Mesothelial cell of epicardium (in vitro differentiated cells): ENCODE measurements at regions not wholly inside any gene's neighbourhood (a gene's known extent, or its start where the extent isn't known, plus 50 kb on each side); places are given as distances from the start of the nearest gene placed in this dataset.

ENCODE experiments used
- DNase-seq, 2 experiments: peaks; one replicate each; pipeline ENCODE4 v3.0.0; 2021; ENCODE audit warnings: low spot score in 2 of 2; ENCODE audit not compliant: unreplicated experiment in 2 of 2
- H3K27ac Mint-ChIP-seq: 2 replicates; pipeline ENCODE4 v1.8.0; 2021; ENCODE audit warnings: mixed read lengths
- H3K27me3 Mint-ChIP-seq: 2 replicates; pipeline ENCODE4 v1.8.0; 2021; ENCODE audit warnings: low read depth, mixed read lengths
- H3K36me3 Mint-ChIP-seq: 2 replicates; pipeline ENCODE4 v1.8.0; 2021; ENCODE audit warnings: mixed read lengths
- H3K4me1 Mint-ChIP-seq: 2 replicates; pipeline ENCODE4 v1.8.0; 2021; ENCODE audit warnings: mixed read lengths
- H3K4me3 Mint-ChIP-seq: 2 replicates; pipeline ENCODE4 v1.8.0; 2021; ENCODE audit warnings: mild to moderate bottlenecking, moderate library complexity, mixed read lengths
- H3K9me3 Mint-ChIP-seq: 2 replicates; pipeline ENCODE4 v1.8.0; 2021; ENCODE audit warnings: mixed read lengths
- CTCF ChIP-seq: fragments of 200-600 bp; sonication (generic); IDR thresholded peaks from one replicate; pipeline ENCODE4 v1.5.0; 2021; ENCODE audit warnings: antibody characterized with exemption; ENCODE audit not compliant: unreplicated experiment

GRCh38 chrX:45614853-45615252 is 414.2 kb upstream of the DIPK2B start:
- no peak for TF ChIP-seq CTCF
- no peak for DNase-seq
- Mint-ChIP-seq H3K27ac (no peak overlapping the region), H3K27me3 (no peaks in the 10 kb centered on the region), H3K36me3 (no peaks in the 10 kb centered on the region), H3K4me3 (no peak overlapping the region), H3K4me1 (no peaks in the 10 kb centered on the region), H3K9me3 (peaks cover 60% of the 10 kb centered on the region)

- TF ChIP-seq CTCF: no peak
- Mint-ChIP-seq H3K4me1 (no peaks in the 10 kb centered on the region), H3K4me3 (no peak overlapping the region), H3K27ac (no peak overlapping the region), H3K36me3 (no peaks in the 10 kb centered on the region), H3K27me3 (no peaks in the 10 kb centered on the region), H3K9me3 (peaks cover 34% of the 10 kb centered on the region)
- no peak for DNase-seq
Measured at GRCh38 chrX:45602151-45602550, 401.5 kb upstream of the DIPK2B start.

GRCh38 chrX:45601052-45601451 is 400.4 kb upstream of the DIPK2B start:
- H3K27ac Mint-ChIP-seq: no peak overlapping the region
- peaks cover 33% of the 10 kb centered on the region for H3K9me3 Mint-ChIP-seq
- H3K4me1 Mint-ChIP-seq: no peaks in the 10 kb centered on the region
- DNase-seq: no peak
- H3K36me3 Mint-ChIP-seq: no peaks in the 10 kb centered on the region
- H3K27me3 Mint-ChIP-seq: no peaks in the 10 kb centered on the region
- TF ChIP-seq CTCF: no peak
- no peak overlapping the region for H3K4me3 Mint-ChIP-seq

GRCh38 chrX:45598861-45599260 is 398.2 kb upstream of the DIPK2B start:
- peaks cover 42% of the 10 kb centered on the region for H3K9me3 Mint-ChIP-seq
- H3K4me3 Mint-ChIP-seq: no peak overlapping the region

DNA sequence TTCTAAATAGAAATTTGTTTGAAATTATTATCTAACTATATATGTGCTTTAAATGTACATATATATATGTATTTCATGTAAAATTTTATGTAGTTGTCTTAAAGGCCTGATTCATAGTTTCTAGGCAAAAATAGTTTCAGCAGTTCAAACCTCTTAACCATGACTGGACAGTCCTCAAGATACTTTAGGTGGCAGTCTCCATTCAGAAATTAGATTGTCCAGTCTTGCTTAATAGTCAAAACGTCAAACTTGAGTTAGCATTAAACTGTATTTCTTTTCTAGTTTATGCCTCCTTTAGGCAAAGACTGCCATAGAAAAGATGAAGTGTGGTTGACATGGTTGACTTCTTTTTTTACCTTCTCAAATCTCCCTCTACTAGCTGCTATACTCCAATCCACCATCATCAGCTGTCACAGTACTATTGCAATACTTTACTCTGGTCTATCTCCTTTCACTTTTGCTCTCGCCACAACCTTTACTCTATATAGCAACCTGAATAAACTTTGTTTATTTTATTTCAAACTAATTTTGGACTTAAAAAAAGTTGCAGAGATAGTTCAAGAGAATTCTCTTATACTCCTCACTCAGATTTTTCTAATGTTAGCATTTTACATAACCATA is 395.6 kb upstream of the DIPK2B start:
- no peak for DNase-seq
- no peak overlapping the region for H3K4me3 Mint-ChIP-seq
- H3K9me3 Mint-ChIP-seq: peaks cover 41% of the 10 kb centered on the region
- H3K27me3 Mint-ChIP-seq: no peaks in the 10 kb centered on the region
- TF ChIP-seq CTCF: no peak
- H3K27ac Mint-ChIP-seq: no peak overlapping the region
- H3K4me1 Mint-ChIP-seq: no peaks in the 10 kb centered on the region
- H3K36me3 Mint-ChIP-seq: no peaks in the 10 kb centered on the region

More at GRCh38 chrX:45598861-45599260, 398.2 kb upstream of the DIPK2B start:
- DNase-seq: no peak
- no peaks in the 10 kb centered on the region for H3K4me1 Mint-ChIP-seq
- H3K27ac Mint-ChIP-seq: no peak overlapping the region
- H3K36me3 Mint-ChIP-seq: no peaks in the 10 kb centered on the region
- H3K27me3 Mint-ChIP-seq: no peaks in the 10 kb centered on the region
- no peak for TF ChIP-seq CTCF

DNA sequence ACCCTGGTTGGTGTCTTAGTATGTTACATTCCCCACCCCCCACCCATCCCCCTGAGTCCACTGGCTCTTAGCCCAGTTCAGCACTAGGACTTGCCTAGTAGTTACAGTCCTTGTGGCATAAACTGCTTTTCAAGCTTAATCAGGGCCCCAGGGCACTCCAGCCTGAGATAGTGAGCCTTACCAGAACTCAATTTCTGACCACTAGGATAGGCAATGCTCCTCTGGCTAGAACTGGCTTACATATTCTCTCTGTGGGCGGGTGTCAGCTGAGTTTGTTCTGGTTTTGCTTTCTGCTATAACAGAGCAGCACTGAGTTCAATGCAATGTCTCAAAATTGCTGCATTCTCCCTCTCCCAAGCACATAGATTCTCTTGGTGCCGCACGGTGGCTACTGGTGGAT is 391.4 kb upstream of the DIPK2B start:
- Mint-ChIP-seq H3K27ac (no peak overlapping the region), H3K9me3 (peaks cover 51% of the 10 kb centered on the region), H3K36me3 (no peaks in the 10 kb centered on the region), H3K27me3 (no peaks in the 10 kb centered on the region), H3K4me1 (no peaks in the 10 kb centered on the region), H3K4me3 (no peak overlapping the region)
- no peak for TF ChIP-seq CTCF
- DNase-seq: no peak
